Sigmoid colon (tissue), 6 donors: ENCODE measurements at regions not wholly inside any gene's neighbourhood (a gene's known extent, or its start where the extent isn't known, plus 50 kb on each side); places are given as distances from the start of the nearest gene placed in this dataset.

Source experiments
- DNase-seq: peaks from one replicate; pipeline ENCODE4 v3.0.0-alpha.2; 2019
- H3K27ac ChIP-seq, 4 donors: fragments of 200-600 bp; sonication (generic); one replicate each; pipeline ENCODE4 v1.5.1; 2016 to 2019; ENCODE audit warnings: mild to moderate bottlenecking in 1 of 4
- H3K27me3 ChIP-seq, 3 donors: fragments of 200-600 bp; sonication (generic); one replicate each; pipeline ENCODE4 v1.5.1; 2019; ENCODE audit warnings: mild to moderate bottlenecking in 1 of 3
- H3K36me3 ChIP-seq, 4 donors: fragments of 200-600 bp; sonication (generic); one replicate each; pipeline ENCODE4 v1.5.1; 2016 to 2019
- H3K4me1 ChIP-seq, 4 donors: fragments of 200-600 bp; sonication (generic); one replicate each; pipeline ENCODE4 v1.5.1; 2017 to 2019
- H3K4me3 ChIP-seq, 4 donors: fragments of 200-600 bp; sonication (generic); one replicate each; pipeline ENCODE4 v1.5.1; 2017 to 2019; ENCODE audit warnings: mild to moderate bottlenecking in 2 of 4, moderate library complexity in 1 of 4
- H3K9me3 ChIP-seq, 4 donors: fragments of 200-600 bp in 3 of 4; sonication (generic) in 3 of 4; one replicate each; pipeline versions ENCODE4 v1.5.1 to v1.6.1; 2013 to 2019
- EP300 ChIP-seq, 4 donors: sonication (generic); formaldehyde crosslinking; IDR thresholded peaks; one replicate each; pipeline ENCODE4 v1.6.1; 2017; ENCODE audit warnings: antibody characterized with exemption in 4 of 4
- POLR2A ChIP-seq, 2 donors: fragments of 450-650 bp; IDR thresholded peaks; one replicate each; pipeline ENCODE4 v1.6.1; 2016; ENCODE audit warnings: antibody characterized with exemption in 2 of 2, mild to moderate bottlenecking in 2 of 2, moderate library complexity in 2 of 2
- POLR2AphosphoS5 ChIP-seq, 4 donors: sonication (generic); formaldehyde crosslinking; IDR thresholded peaks; one replicate each; pipeline ENCODE4 v1.6.1; 2017; ENCODE audit warnings: antibody characterized with exemption in 4 of 4
- WGBS, 2 donors: extraction: QIAGEN DNeasy Blood & Tissue Kit; methylation state at CpG; one replicate each; pipeline ENCODE4 v1.1.7; 2013; 5-methylcytosine and 5-hydroxymethylcytosine counted together
- intact Hi-C: fragments of 100-400 bp; cut with DNase I; formaldehyde crosslinking; loops from one replicate; pipeline ENCODE4 v1.15.1; 2023
- TF ChIP-seq, protein P1 (sequence below), 4 experiments: fragments of 450-650 bp in 3 of 4; fragments of 200-600 bp in 1 of 4; IDR thresholded peaks; one replicate each; pipeline ENCODE4 v1.5.1; 2016 to 2019; ENCODE audit warnings: antibody characterized with exemption in 4 of 4, mild to moderate bottlenecking in 3 of 4, moderate library complexity in 2 of 4
- donor health status: healthy with polysubstance abuse.
- donor health status: healthy.

DNA sequence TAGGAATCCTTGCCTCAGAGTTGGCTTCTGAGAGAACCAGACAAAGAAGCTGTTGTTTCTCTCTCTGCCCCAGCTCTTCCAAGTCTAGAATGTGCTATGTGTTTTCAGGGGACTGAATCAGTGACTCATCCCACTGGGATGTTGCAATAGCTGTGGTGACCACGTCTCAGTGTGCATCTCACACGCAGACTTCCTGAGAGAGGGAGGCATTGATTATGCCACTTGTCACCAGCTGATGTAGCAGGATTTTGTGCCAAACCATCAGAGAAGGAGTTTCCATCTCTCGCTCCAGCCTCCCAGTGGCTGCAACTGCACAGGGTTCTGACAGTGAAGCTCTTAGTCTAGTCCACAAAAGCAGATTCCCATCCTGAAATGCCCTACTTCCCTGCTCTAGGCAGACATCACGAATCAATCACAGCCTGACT, 455.8 kb downstream of the MIAT start:
- Histone ChIP-seq H3K9me3 (no peaks in the 10 kb centered on the region), H3K4me3 (no peak overlapping the region), H3K36me3 (no peaks in the 10 kb centered on the region), H3K27me3 (no peaks in the 10 kb centered on the region), H3K27ac (peak overlapping the region; percentile 57 to 87 (median 68)), H3K4me1 (peaks cover 0 to 41% (median 34%) of the 10 kb centered on the region in 4 donors)
- WGBS, 2 donors: 42 to 56% methylated on average over 4 of the region's 4 CpGs
- DNase-seq: peak; percentile 91
- intact Hi-C loops: no loop called here
- peak; percentile 66 to 88 (median 68) for TF ChIP-seq POLR2AphosphoS5 (IDR thresholded peaks at IDR 0.05)
- TF ChIP-seq, protein P1, sequence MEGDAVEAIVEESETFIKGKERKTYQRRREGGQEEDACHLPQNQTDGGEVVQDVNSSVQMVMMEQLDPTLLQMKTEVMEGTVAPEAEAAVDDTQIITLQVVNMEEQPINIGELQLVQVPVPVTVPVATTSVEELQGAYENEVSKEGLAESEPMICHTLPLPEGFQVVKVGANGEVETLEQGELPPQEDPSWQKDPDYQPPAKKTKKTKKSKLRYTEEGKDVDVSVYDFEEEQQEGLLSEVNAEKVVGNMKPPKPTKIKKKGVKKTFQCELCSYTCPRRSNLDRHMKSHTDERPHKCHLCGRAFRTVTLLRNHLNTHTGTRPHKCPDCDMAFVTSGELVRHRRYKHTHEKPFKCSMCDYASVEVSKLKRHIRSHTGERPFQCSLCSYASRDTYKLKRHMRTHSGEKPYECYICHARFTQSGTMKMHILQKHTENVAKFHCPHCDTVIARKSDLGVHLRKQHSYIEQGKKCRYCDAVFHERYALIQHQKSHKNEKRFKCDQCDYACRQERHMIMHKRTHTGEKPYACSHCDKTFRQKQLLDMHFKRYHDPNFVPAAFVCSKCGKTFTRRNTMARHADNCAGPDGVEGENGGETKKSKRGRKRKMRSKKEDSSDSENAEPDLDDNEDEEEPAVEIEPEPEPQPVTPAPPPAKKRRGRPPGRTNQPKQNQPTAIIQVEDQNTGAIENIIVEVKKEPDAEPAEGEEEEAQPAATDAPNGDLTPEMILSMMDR (IDR thresholded peaks at IDR 0.05): no peak
- TF ChIP-seq EP300 (IDR thresholded peaks at IDR 0.05): peak in 1 of 4 donors; percentile 74

GRCh38 chr22:27113641-27114040, 456.3 kb downstream of the MIAT start:
- Histone ChIP-seq H3K9me3 (no peaks in the 10 kb centered on the region), H3K4me1 (peaks cover 0 to 37% (median 30%) of the 10 kb centered on the region in 4 donors), H3K4me3 (no peak overlapping the region), H3K27me3 (no peaks in the 10 kb centered on the region), H3K36me3 (no peaks in the 10 kb centered on the region), H3K27ac (peak overlapping the region; percentile 36 to 87 (median 68))
- TF ChIP-seq EP300 (IDR thresholded peaks at IDR 0.05) (no peak), POLR2AphosphoS5 (IDR thresholded peaks at IDR 0.05) (no peak), POLR2A (IDR thresholded peaks at IDR 0.05) (no peak)
- TF ChIP-seq, protein P1 (IDR thresholded peaks at IDR 0.05): no peak
- intact Hi-C loops: no loop called here
- DNase-seq: no peak

DNA sequence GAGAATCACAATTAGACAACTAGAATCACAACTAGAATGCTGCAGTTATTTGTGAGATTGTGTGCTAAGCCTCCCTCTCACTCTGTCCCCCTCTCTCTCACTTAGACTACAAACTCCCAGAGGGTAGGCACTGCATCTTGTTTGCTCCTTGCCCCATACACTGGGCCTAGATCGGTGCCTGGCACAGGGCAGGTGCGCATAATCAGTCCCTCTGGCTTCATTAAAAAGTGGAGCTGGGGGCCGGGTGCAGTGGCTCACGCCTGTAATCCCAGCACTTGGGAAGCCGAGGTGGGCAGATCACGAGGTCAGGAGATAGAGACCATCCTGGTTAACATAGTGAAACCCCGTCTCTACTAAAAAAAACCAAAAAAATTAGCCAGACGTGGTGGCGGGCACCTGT, 456.8 kb downstream of the MIAT start:
- no peaks in the 10 kb centered on the region for H3K36me3 ChIP-seq
- H3K9me3 ChIP-seq: no peaks in the 10 kb centered on the region
- H3K27ac ChIP-seq: peak overlapping the region in 1 of 4 donors; percentile 87
- no peak overlapping the region for H3K4me3 ChIP-seq
- DNase-seq: no peak
- intact Hi-C loops: no loop called here
- WGBS, 2 donors: 91 to 95% methylated on average over 9 of the region's 9 CpGs
- TF ChIP-seq EP300 (IDR thresholded peaks at IDR 0.05) (no peak), POLR2AphosphoS5 (IDR thresholded peaks at IDR 0.05) (no peak), POLR2A (IDR thresholded peaks at IDR 0.05) (no peak)
- TF ChIP-seq, protein P1 (IDR thresholded peaks at IDR 0.05): no peak
- H3K4me1 ChIP-seq: peaks cover 0 to 32% (median 24%) of the 10 kb centered on the region in 4 donors
- H3K27me3 ChIP-seq: no peaks in the 10 kb centered on the region

- no peak overlapping the region for H3K4me3 ChIP-seq
- no peak for TF ChIP-seq POLR2AphosphoS5 (IDR thresholded peaks at IDR 0.05)
- TF ChIP-seq POLR2A (IDR thresholded peaks at IDR 0.05): no peak
- TF ChIP-seq, protein P1 (IDR thresholded peaks at IDR 0.05): no peak
- no peak for TF ChIP-seq EP300 (IDR thresholded peaks at IDR 0.05)
- no peaks in the 10 kb centered on the region for H3K27me3 ChIP-seq
- no peaks in the 10 kb centered on the region for H3K36me3 ChIP-seq
- WGBS, 2 donors: 96 to 97% methylated on average over 2 of the region's 2 CpGs
- intact Hi-C loops: no loop called here
- no peak overlapping the region for H3K27ac ChIP-seq
- DNase-seq: no peak
- H3K9me3 ChIP-seq: no peaks in the 10 kb centered on the region
- peaks cover 0 to 25% (median 16%) of the 10 kb centered on the region in 4 donors for H3K4me1 ChIP-seq
Observed at GRCh38 chr22:27115410-27115809, 458.0 kb downstream of the MIAT start.

- WGBS, 2 donors: 12 to 55% methylated on average over 5 of the region's 5 CpGs
- Histone ChIP-seq H3K36me3 (no peaks in the 10 kb centered on the region), H3K9me3 (no peaks in the 10 kb centered on the region), H3K4me1 (peaks cover 0 to 23% (median 14%) of the 10 kb centered on the region in 4 donors), H3K4me3 (no peak overlapping the region), H3K27ac (no peak overlapping the region), H3K27me3 (no peaks in the 10 kb centered on the region)
- DNase-seq: no peak
- intact Hi-C loops: no loop called here
- TF ChIP-seq POLR2A (IDR thresholded peaks at IDR 0.05): no peak
- TF ChIP-seq, protein P1 (IDR thresholded peaks at IDR 0.05): no peak
- no peak for TF ChIP-seq POLR2AphosphoS5 (IDR thresholded peaks at IDR 0.05)
- no peak for TF ChIP-seq EP300 (IDR thresholded peaks at IDR 0.05)
Observed at GRCh38 chr22:27115816-27116256, 458.4 kb downstream of the MIAT start.
